ENCODE measurements at regions not wholly inside any gene's neighbourhood (a gene's known extent, or its start where the extent isn't known, plus 50 kb on each side); places are given as distances from the start of the nearest gene placed in this dataset.

- TF ChIP-seq CTCF (IDR thresholded peaks at IDR 0.05) (no peak), POLR2AphosphoS5 (IDR thresholded peaks at IDR 0.05) (no peak), EP300 (IDR thresholded peaks at IDR 0.05) (no peak), POLR2A (IDR thresholded peaks at IDR 0.05) (no peak)
These were observed 81.5 kb upstream of the ZP4 start for GRCh38 chr1:237972186-237972585.
